HG02885 (cell line): ENCODE measurements at regions not wholly inside any gene's neighbourhood (a gene's known extent, or its start where the extent isn't known, plus 50 kb on each side); places are given as distances from the start of the nearest gene placed in this dataset.

ENCODE experiments used
- ATAC-seq: cut with Tn5 transposase; IDR thresholded peaks from one replicate; pipeline ENCODE4 v1.9.1; 2021; ENCODE audit warnings: mild to moderate bottlenecking; ENCODE audit not compliant: unreplicated experiment, poor library complexity

DNA sequence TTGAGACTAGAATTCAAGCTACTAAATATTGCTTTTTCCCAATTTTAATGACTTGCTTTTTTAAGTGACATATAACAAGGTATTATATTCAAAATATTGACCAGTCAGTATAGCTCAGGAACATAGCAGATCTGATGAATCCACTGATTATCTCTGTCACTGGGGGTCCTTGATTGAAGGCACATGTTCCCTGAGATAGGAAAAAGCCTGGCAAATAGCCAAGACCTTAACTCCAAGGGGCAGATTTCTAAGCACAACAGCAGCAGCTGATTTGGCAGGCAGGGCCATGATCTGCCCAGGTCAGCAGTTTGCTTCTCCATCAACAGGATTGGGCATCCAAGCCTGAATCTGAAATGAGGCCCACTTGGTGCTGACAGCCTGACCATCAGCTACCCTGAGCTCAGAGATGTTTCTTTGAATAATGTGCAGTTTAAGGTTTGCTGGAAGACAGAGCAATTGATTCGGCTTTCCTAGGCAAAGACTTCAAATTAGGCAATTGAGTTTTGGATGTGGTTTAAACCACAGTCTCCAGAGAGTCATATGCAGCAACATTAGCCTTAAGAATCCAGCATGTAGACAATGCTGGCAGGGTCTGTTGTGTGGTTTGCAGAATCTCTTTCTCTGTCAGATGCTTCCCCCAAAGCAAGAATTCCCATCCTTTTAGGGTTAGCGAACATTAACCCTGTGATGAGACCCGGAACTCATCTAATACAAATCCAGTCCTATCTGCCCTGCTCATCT is 352.6 kb downstream of the ADRA2A start:
- ATAC-seq, result no peak

- no peak for ATAC-seq
Observed at GRCh38 chr10:111430070-111430469, 353.2 kb downstream of the ADRA2A start.

- no peak for ATAC-seq
Observed at GRCh38 chr10:111432588-111432987, 355.8 kb downstream of the ADRA2A start.

DNA sequence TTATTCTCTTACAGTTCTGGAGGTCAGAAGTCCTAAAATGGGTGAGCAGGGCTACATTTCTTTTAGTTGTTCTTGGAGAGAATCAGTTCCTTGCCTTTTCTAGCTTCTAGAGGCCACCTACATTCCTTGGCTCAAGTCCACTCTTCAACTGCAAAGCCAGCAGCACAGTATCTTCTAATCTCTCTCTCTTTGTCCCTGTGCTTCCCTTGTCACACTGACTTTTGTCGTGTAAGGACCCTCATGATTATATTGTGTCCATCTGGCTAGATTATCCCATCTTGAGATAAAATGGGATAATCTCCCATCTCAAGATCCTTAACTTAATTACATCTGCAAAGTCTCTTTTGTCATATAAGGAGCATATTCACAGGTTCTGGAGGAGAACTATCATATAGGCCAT is 359.0 kb downstream of the ADRA2A start:
- ATAC-seq, result no peak

DNA sequence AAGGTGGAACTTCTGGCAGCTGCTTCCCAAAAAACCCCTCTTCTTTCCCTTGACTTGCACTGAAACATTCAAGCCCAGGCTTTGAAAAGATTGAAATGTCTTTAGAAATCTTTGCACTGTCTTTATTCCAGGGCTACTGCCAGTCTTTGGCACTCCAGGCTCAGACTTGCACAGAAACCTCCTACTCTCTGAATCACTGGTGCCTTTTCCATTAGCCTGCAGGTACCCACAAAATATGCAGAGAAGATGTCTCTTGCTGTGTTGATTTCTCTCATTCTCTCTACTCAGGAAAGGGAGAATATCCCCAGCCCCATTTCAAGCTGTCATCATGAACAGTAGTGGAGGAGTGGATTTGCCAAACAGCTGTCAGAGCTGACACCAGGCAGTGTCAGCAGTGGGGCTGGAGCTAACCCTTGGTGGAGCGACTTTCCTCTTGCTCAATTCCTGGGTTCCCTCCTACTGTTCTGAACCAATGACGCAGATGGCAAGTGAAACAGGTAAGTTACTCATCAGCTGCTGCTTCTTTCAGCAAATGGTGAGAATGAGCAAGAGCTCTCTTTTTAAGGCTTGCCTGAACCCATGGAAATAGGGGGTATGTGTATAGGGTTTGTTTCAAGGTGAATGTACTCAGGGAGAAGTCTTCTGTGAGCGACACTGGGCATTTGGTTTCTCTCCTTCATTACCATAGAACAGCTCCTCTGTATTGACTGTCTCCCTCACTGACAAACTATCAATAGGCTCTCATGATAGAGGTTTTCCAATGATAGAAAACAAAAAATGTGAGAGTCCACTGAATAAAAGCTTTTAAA is 362.4 kb downstream of the ADRA2A start:
- ATAC-seq, result no peak

- ATAC-seq, result no peak
Observed at GRCh38 chr10:111440501-111440900, 363.7 kb downstream of the ADRA2A start.

- ATAC-seq, result no peak
Observed at GRCh38 chr10:111445667-111446066, 368.8 kb downstream of the ADRA2A start.

DNA sequence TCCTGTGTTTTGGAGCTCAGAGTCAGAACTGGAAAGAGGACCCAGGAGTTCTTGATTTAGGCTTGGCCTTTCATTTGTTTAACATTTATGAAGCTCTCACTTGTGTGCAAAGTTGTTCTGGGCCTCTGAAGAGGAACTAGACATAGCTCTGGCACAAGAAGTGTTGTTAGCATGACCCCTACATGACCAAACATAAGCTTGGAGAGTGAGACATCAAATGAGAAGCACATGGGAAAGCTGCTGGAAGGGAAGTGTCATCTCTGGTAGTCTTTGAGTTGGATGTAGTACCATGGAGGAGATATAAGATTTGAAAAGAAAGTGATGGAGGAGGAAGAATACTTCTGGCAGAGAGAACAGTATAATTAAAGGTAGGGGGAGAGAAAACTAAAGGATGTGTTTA is 370.1 kb downstream of the ADRA2A start:
- no peak for ATAC-seq

GRCh38 chr10:111452153-111452552 is 375.3 kb downstream of the ADRA2A start:
- no peak for ATAC-seq

GRCh38 chr10:111455776-111456426 is 379.1 kb downstream of the ADRA2A start:
- ATAC-seq, result no peak

- no peak for ATAC-seq
Observed at GRCh38 chr10:111458256-111458655, 381.4 kb downstream of the ADRA2A start.

DNA sequence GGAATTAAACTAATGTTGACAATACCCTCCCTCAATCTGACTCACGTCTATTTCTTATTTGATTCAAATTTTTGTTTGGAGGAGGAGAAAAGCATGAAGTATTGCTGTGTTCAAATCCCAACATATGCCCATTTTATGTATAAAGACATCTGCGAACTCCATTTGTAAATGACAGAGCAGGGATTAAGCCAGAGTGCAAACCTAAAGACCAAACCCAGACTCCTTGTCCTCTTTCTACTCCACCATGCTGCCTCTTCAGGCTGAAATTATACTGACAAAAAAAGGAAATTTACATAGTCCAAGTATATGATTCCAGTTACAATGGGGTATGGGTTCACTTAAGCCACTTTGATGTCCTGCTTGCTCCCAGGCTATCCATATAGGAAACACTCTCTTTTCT is 383.1 kb downstream of the ADRA2A start:
- ATAC-seq, result no peak

DNA sequence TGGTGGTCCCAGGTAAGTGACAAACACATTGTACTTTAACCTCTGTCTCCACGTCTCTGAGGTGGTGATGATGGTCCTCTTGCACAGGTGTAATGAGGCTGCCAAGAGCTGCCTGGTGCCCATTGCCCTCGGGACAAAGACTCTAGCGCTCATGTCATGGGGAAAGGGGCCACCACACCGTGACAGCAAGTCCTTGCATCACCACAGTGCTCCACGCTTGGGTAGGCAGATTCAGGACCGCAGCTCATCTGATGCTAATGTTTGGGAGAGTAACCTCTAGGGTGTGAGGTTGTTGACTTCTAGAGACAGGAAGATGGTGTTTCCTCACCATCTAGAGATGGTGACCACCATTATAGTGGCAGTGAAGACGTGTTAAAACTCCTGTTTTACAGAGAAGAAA is 395.6 kb downstream of the ADRA2A start:
- ATAC-seq, result no peak

GRCh38 chr10:111473361-111473760 is 396.5 kb downstream of the ADRA2A start:
- ATAC-seq, result no peak

- ATAC-seq, result no peak
Observed at GRCh38 chr10:111474786-111475185, 398.0 kb downstream of the ADRA2A start.

- no peak for ATAC-seq
Observed at GRCh38 chr10:111475720-111476119, 398.9 kb downstream of the ADRA2A start.

DNA sequence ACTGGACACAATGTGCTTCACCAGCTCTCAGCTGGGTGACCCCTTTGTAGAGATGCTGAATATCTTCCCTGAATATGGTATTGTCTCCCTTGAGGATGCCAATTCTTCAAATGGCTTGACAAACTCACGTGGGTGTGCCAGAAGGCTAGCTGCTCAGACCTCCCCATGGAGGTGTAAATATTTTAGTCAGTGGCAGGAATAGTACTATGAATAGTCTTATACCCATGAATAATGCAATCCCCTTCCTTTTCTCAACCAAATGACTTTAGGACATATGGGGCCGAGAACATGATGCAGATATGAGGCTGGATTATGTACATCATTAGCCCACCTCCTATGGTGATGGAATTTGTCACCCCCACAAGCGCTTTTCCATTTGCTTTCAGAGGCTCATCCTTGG is 401.8 kb downstream of the ADRA2A start:
- ATAC-seq, result no peak

DNA sequence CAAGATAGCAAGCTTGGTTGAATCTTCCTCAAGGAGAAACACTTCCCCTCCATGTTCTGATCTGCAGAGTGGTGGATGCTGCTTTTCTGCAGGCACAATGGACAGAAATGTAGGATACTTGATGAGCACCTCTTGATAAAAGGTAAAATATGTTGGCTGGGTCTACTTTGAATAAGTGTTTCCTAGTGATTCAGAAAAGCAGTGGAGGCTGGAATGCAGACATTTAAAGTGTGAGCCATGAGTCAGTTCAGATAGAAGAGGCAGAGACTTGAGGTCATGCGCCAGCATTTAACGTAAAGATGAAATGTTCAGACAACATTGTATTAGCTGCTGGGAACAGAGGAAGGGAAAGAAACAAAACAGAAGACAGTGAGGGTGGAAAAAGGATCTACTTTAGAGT is 403.1 kb downstream of the ADRA2A start:
- ATAC-seq, result no peak

GRCh38 chr10:111481261-111481826 is 404.5 kb downstream of the ADRA2A start:
- no peak for ATAC-seq

- no peak for ATAC-seq
Observed at GRCh38 chr10:111481866-111482265, 405.0 kb downstream of the ADRA2A start.

GRCh38 chr10:111482621-111483216 is 405.9 kb downstream of the ADRA2A start:
- no peak for ATAC-seq
